ENCODE measurements at regions not wholly inside any gene's neighbourhood (a gene's known extent, or its start where the extent isn't known, plus 50 kb on each side); places are given as distances from the start of the nearest gene placed in this dataset.

GRCh38 chr21:28752131-28752530 is 240.5 kb downstream of the LTN1 start:
- no peak for TF ChIP-seq CTCF (IDR thresholded peaks at IDR 0.05; ENCODE audit: borderline replicate concordance, control extremely low read depth, extremely low read depth, insufficient read depth, missing control alignments)
- no peak for DNase-seq (ENCODE audit: low spot score)
- in situ Hi-C loops (cut with MboI; ENCODE audit: low sequenced_read_pairs, unreplicated experiment), result no loop called here

GRCh38 chr21:28751176-28751575 is 241.5 kb downstream of the LTN1 start:
- TF ChIP-seq CTCF (IDR thresholded peaks at IDR 0.05; ENCODE audit: borderline replicate concordance, control extremely low read depth, extremely low read depth, insufficient read depth, missing control alignments), result no peak
- DNase-seq (ENCODE audit: low spot score), result no peak
- in situ Hi-C loops (cut with MboI; ENCODE audit: low sequenced_read_pairs, unreplicated experiment), result no loop called here

GRCh38 chr21:28750565-28750964 is 242.1 kb downstream of the LTN1 start:
- no peak for DNase-seq (ENCODE audit: low spot score)
- in situ Hi-C loops (cut with MboI; ENCODE audit: low sequenced_read_pairs, unreplicated experiment), result no loop called here

GRCh38 chr21:28749536-28749935 is 243.1 kb downstream of the LTN1 start:
- no peak for TF ChIP-seq CTCF (IDR thresholded peaks at IDR 0.05; ENCODE audit: borderline replicate concordance, control extremely low read depth, extremely low read depth, insufficient read depth, missing control alignments)
- DNase-seq (ENCODE audit: low spot score), result no peak
- in situ Hi-C loops (cut with MboI; ENCODE audit: low sequenced_read_pairs, unreplicated experiment), result loop anchor here (10.0 to 25.0 kb wide), 2 partner anchors 225 to 1912 kb away; partner anchors contain the start of gene ADAMTS1

More at GRCh38 chr21:28750565-28750964, 242.1 kb downstream of the LTN1 start:
- TF ChIP-seq CTCF (IDR thresholded peaks at IDR 0.05; ENCODE audit: borderline replicate concordance, control extremely low read depth, extremely low read depth, insufficient read depth, missing control alignments), result no peak

- in situ Hi-C loops (cut with MboI; ENCODE audit: low sequenced_read_pairs, unreplicated experiment), result loop anchor here (10.0 to 25.0 kb wide), 2 partner anchors 223 to 1910 kb away; partner anchors contain the start of gene ADAMTS1
- DNase-seq (ENCODE audit: low spot score), result no peak
- TF ChIP-seq CTCF (IDR thresholded peaks at IDR 0.05; ENCODE audit: borderline replicate concordance, control extremely low read depth, extremely low read depth, insufficient read depth, missing control alignments), result no peak
Measured at GRCh38 chr21:28747464-28747863, 245.2 kb downstream of the LTN1 start.

- no peak for DNase-seq (ENCODE audit: low spot score)
- no peak for TF ChIP-seq CTCF (IDR thresholded peaks at IDR 0.05; ENCODE audit: borderline replicate concordance, control extremely low read depth, extremely low read depth, insufficient read depth, missing control alignments)
- in situ Hi-C loops (cut with MboI; ENCODE audit: low sequenced_read_pairs, unreplicated experiment), result loop anchor here (10.0 to 25.0 kb wide), 2 partner anchors 221 to 1909 kb away; partner anchors contain the start of gene ADAMTS1
Measured at GRCh38 chr21:28746166-28746565, 246.5 kb downstream of the LTN1 start.
